ENCODE measurements at regions not wholly inside any gene's neighbourhood (a gene's known extent, or its start where the extent isn't known, plus 50 kb on each side); places are given as distances from the start of the nearest gene placed in this dataset.

- no peaks in the 10 kb centered on the region for H3K9me3 Mint-ChIP-seq (ENCODE audit: low read depth)
- intact Hi-C loops (cut with DNase I, micrococcal nuclease): no loop called here
- H3K27me3 Mint-ChIP-seq: peaks cover 2% of the 10 kb centered on the region
- DNase-seq (no peak), ATAC-seq (no peak)
- CTCF ChIA-PET: interaction anchor here (0.7 to 0.8 kb wide), 2 partner anchors 22 to 400 kb away, joined by 3 read pairs; no protein-coding TSS in a partner anchor
- POLR2A ChIA-PET: no interaction called here
- H3K36me3 Mint-ChIP-seq (ENCODE audit: low read depth): no peaks in the 10 kb centered on the region
- H3K4me3 Mint-ChIP-seq: no peak overlapping the region
- H3K27ac Mint-ChIP-seq: no peak overlapping the region
- H3K4me1 Mint-ChIP-seq: no peaks in the 10 kb centered on the region
These were observed 156.2 kb upstream of the MGMT start for GRCh38 chr10:129310881-129311280.

GRCh38 chr10:129319934-129320333 lies 147.1 kb upstream of the MGMT start:
- ATAC-seq: no peak
- Mint-ChIP-seq H3K4me3 (no peak overlapping the region), H3K27ac (no peak overlapping the region), H3K27me3 (no peaks in the 10 kb centered on the region), H3K36me3 (ENCODE audit: low read depth) (no peaks in the 10 kb centered on the region), H3K9me3 (ENCODE audit: low read depth) (peaks cover 14% of the 10 kb centered on the region), H3K4me1 (no peaks in the 10 kb centered on the region)
- CTCF ChIA-PET: no interaction called here
- no peak for DNase-seq
- intact Hi-C loops (cut with DNase I, micrococcal nuclease): no loop called here
- POLR2A ChIA-PET: no interaction called here

- H3K27me3 Mint-ChIP-seq: no peaks in the 10 kb centered on the region
- H3K9me3 Mint-ChIP-seq (ENCODE audit: low read depth): peaks cover 14% of the 10 kb centered on the region
- DNase-seq (no peak), ATAC-seq (no peak)
- H3K36me3 Mint-ChIP-seq (ENCODE audit: low read depth): no peaks in the 10 kb centered on the region
- ChIA-PET POLR2A (no interaction called here), CTCF (no interaction called here)
- intact Hi-C loops (cut with DNase I, micrococcal nuclease): no loop called here
- H3K27ac Mint-ChIP-seq: no peak overlapping the region
- H3K4me1 Mint-ChIP-seq: no peaks in the 10 kb centered on the region
- H3K4me3 Mint-ChIP-seq: no peak overlapping the region
These were observed 146.7 kb upstream of the MGMT start for GRCh38 chr10:129320340-129320739.

- intact Hi-C loops (cut with DNase I, micrococcal nuclease): no loop called here
These were observed 145.3 kb upstream of the MGMT start for GRCh38 chr10:129321727-129322126.

GRCh38 chr10:129322933-129323820 lies 143.9 kb upstream of the MGMT start:
- H3K27ac Mint-ChIP-seq: no peak overlapping the region
- peaks cover 12% of the 10 kb centered on the region for H3K9me3 Mint-ChIP-seq (ENCODE audit: low read depth)
- H3K27me3 Mint-ChIP-seq: peaks cover 2% of the 10 kb centered on the region
- intact Hi-C loops (cut with DNase I, micrococcal nuclease): no loop called here
- ChIA-PET CTCF (interaction anchor here (0.8 kb wide), 1 partner anchor 234 kb away, joined by 3 read pairs; no protein-coding TSS in a partner anchor), POLR2A (interaction anchor here (0.7 kb wide), 1 partner anchor 407 kb away, joined by 3 read pairs; no protein-coding TSS in a partner anchor)
- ATAC-seq (no peak), DNase-seq (no peak)
- H3K4me3 Mint-ChIP-seq: no peak overlapping the region
- no peaks in the 10 kb centered on the region for H3K4me1 Mint-ChIP-seq
- no peaks in the 10 kb centered on the region for H3K36me3 Mint-ChIP-seq (ENCODE audit: low read depth)

More at GRCh38 chr10:129321727-129322126, 145.3 kb upstream of the MGMT start:
- ChIA-PET CTCF (no interaction called here), POLR2A (no interaction called here)
- ATAC-seq (no peak), DNase-seq (no peak)
- H3K27ac Mint-ChIP-seq: no peak overlapping the region
- H3K4me1 Mint-ChIP-seq: no peaks in the 10 kb centered on the region
- H3K4me3 Mint-ChIP-seq: no peak overlapping the region
- no peaks in the 10 kb centered on the region for H3K36me3 Mint-ChIP-seq (ENCODE audit: low read depth)
- H3K27me3 Mint-ChIP-seq: no peaks in the 10 kb centered on the region
- H3K9me3 Mint-ChIP-seq (ENCODE audit: low read depth): peaks cover 12% of the 10 kb centered on the region

- no peaks in the 10 kb centered on the region for H3K4me1 Mint-ChIP-seq
- H3K27ac Mint-ChIP-seq: no peak overlapping the region
- DNase-seq (no peak), ATAC-seq (no peak)
- no peak overlapping the region for H3K4me3 Mint-ChIP-seq
- intact Hi-C loops (cut with DNase I, micrococcal nuclease): no loop called here
- H3K27me3 Mint-ChIP-seq: peaks cover 2% of the 10 kb centered on the region
- ChIA-PET POLR2A (interaction anchor here (0.7 kb wide), 1 partner anchor 406 kb away, joined by 3 read pairs; no protein-coding TSS in a partner anchor), CTCF (interaction anchor here (0.8 kb wide), 1 partner anchor 234 kb away, joined by 3 read pairs; no protein-coding TSS in a partner anchor)
- H3K36me3 Mint-ChIP-seq (ENCODE audit: low read depth): no peaks in the 10 kb centered on the region
- H3K9me3 Mint-ChIP-seq (ENCODE audit: low read depth): peaks cover 10% of the 10 kb centered on the region
These were observed 143.2 kb upstream of the MGMT start for GRCh38 chr10:129323879-129324278.

- POLR2A ChIA-PET: interaction anchor here (0.6 kb wide), 1 partner anchor 1305 kb away, joined by 3 read pairs; no protein-coding TSS in a partner anchor
- Mint-ChIP-seq H3K27me3 (peaks cover 13% of the 10 kb centered on the region), H3K27ac (no peak overlapping the region), H3K4me3 (no peak overlapping the region), H3K9me3 (ENCODE audit: low read depth) (no peaks in the 10 kb centered on the region), H3K4me1 (no peaks in the 10 kb centered on the region), H3K36me3 (ENCODE audit: low read depth) (no peaks in the 10 kb centered on the region)
- intact Hi-C loops (cut with DNase I, micrococcal nuclease): no loop called here
- ATAC-seq (no peak), DNase-seq (no peak)
- CTCF ChIA-PET: interaction anchor here (0.6 kb wide), 1 partner anchor 156 kb away, joined by 3 read pairs; no protein-coding TSS in a partner anchor
These were observed 141.1 kb upstream of the MGMT start for GRCh38 chr10:129325893-129326292.

- no peaks in the 10 kb centered on the region for H3K36me3 Mint-ChIP-seq (ENCODE audit: low read depth)
- ATAC-seq: no peak
- H3K9me3 Mint-ChIP-seq (ENCODE audit: low read depth): no peaks in the 10 kb centered on the region
- intact Hi-C loops (cut with DNase I, micrococcal nuclease): no loop called here
- no peak overlapping the region for H3K27ac Mint-ChIP-seq
- CTCF ChIA-PET: interaction anchor here (0.6 kb wide), 2 partner anchors 328 to 702 kb away, joined by 3 read pairs; no protein-coding TSS in a partner anchor
- DNase-seq: no peak
- H3K4me1 Mint-ChIP-seq: no peaks in the 10 kb centered on the region
- H3K4me3 Mint-ChIP-seq: no peak overlapping the region
- POLR2A ChIA-PET: no interaction called here
- H3K27me3 Mint-ChIP-seq: peaks cover 16% of the 10 kb centered on the region
These were observed 138.5 kb upstream of the MGMT start for GRCh38 chr10:129328546-129328945.

GRCh38 chr10:129329385-129330055 lies 137.5 kb upstream of the MGMT start:
- Mint-ChIP-seq H3K27me3 (peaks cover 22% of the 10 kb centered on the region), H3K9me3 (ENCODE audit: low read depth) (no peaks in the 10 kb centered on the region), H3K36me3 (ENCODE audit: low read depth) (no peaks in the 10 kb centered on the region), H3K4me1 (no peaks in the 10 kb centered on the region), H3K4me3 (no peak overlapping the region), H3K27ac (no peak overlapping the region)
- DNase-seq (no peak), ATAC-seq (no peak)
- ChIA-PET CTCF (interaction anchor here (0.6 to 0.9 kb wide), 2 partner anchors 66 to 298 kb away, joined by 3 to 5 read pairs; no protein-coding TSS in a partner anchor), POLR2A (no interaction called here)
- intact Hi-C loops (cut with DNase I, micrococcal nuclease): no loop called here

- intact Hi-C loops (cut with DNase I, micrococcal nuclease): no loop called here
- H3K27me3 Mint-ChIP-seq: peaks cover 22% of the 10 kb centered on the region
- H3K9me3 Mint-ChIP-seq (ENCODE audit: low read depth): no peaks in the 10 kb centered on the region
- ChIA-PET POLR2A (no interaction called here), CTCF (interaction anchor here (0.6 to 0.9 kb wide), 4 partner anchors 30 to 298 kb away, joined by 3 to 5 read pairs (median 3); no protein-coding TSS in a partner anchor)
- H3K36me3 Mint-ChIP-seq (ENCODE audit: low read depth): no peaks in the 10 kb centered on the region
- ATAC-seq (no peak), DNase-seq (no peak)
- H3K4me3 Mint-ChIP-seq: no peak overlapping the region
- no peak overlapping the region for H3K27ac Mint-ChIP-seq
- no peaks in the 10 kb centered on the region for H3K4me1 Mint-ChIP-seq
These were observed 136.8 kb upstream of the MGMT start for GRCh38 chr10:129330211-129330610.

GRCh38 chr10:129331207-129331838 lies 135.7 kb upstream of the MGMT start:
- ATAC-seq (no peak), DNase-seq (no peak)
- no peak overlapping the region for H3K4me3 Mint-ChIP-seq
- no peaks in the 10 kb centered on the region for H3K4me1 Mint-ChIP-seq
- H3K9me3 Mint-ChIP-seq (ENCODE audit: low read depth): no peaks in the 10 kb centered on the region
- ChIA-PET CTCF (interaction anchor here (0.7 to 1.2 kb wide), 2 partner anchors 87 to 299 kb away, joined by 3 to 7 read pairs; no protein-coding TSS in a partner anchor), POLR2A (no interaction called here)
- H3K36me3 Mint-ChIP-seq (ENCODE audit: low read depth): no peaks in the 10 kb centered on the region
- intact Hi-C loops (cut with DNase I, micrococcal nuclease): no loop called here
- H3K27ac Mint-ChIP-seq: no peak overlapping the region
- H3K27me3 Mint-ChIP-seq: peaks cover 22% of the 10 kb centered on the region

All from activated CD4-positive, alpha-beta T cell treated with anti-CD3 and anti-CD28 coated beads for 36 hours (primary cell).